Liver (tissue), 8 donors: ENCODE measurements at regions not wholly inside any gene's neighbourhood (a gene's known extent, or its start where the extent isn't known, plus 50 kb on each side); places are given as distances from the start of the nearest gene placed in this dataset.

ENCODE experiments used
- DNase-seq: peaks from one replicate; pipeline ENCODE4 v3.0.0-alpha.2; 2017; ENCODE audit warnings: low spot score
- H3K27ac ChIP-seq, 2 donors: one replicate each; pipeline ENCODE4 v1.7.0; 2013; ENCODE audit warnings: inconsistent platforms in 2 of 2, low read length in 2 of 2, control low read depth in 1 of 2, low read depth in 1 of 2, mild to moderate bottlenecking in 1 of 2
- H3K27me3 ChIP-seq, 4 donors: one replicate each; pipeline versions ENCODE4 v1.6.1 to v1.7.0; 2013; ENCODE audit warnings: low read length in 3 of 4, inconsistent platforms in 1 of 4, mild to moderate bottlenecking in 1 of 4, moderate library complexity in 1 of 4; ENCODE audit not compliant: control insufficient read depth in 4 of 4, insufficient read depth in 4 of 4
- H3K36me3 ChIP-seq, 4 donors: one replicate each; pipeline versions ENCODE4 v1.6.1 to v1.7.0; 2013; ENCODE audit warnings: low read length in 3 of 4, mild to moderate bottlenecking in 3 of 4, low read depth in 1 of 4, moderate library complexity in 1 of 4; ENCODE audit not compliant: control insufficient read depth in 4 of 4, insufficient read depth in 3 of 4
- H3K4me1 ChIP-seq, 4 donors: one replicate each; pipeline versions ENCODE4 v1.6.1 to v1.7.0; 2013; ENCODE audit warnings: low read length in 3 of 4, mild to moderate bottlenecking in 3 of 4, moderate library complexity in 1 of 4; ENCODE audit not compliant: control insufficient read depth in 4 of 4, insufficient read depth in 4 of 4
- H3K4me3 ChIP-seq, 3 donors: one replicate each; pipeline versions ENCODE4 v1.6.1 to v1.7.0; 2013; ENCODE audit warnings: low read length in 3 of 3, control low read depth in 1 of 3, low read depth in 1 of 3, mild to moderate bottlenecking in 1 of 3
- H3K9ac ChIP-seq, 2 donors: one replicate each; pipeline ENCODE4 v1.7.0; 2013; ENCODE audit warnings: low read length in 2 of 2, mild to moderate bottlenecking in 2 of 2, moderate library complexity in 2 of 2, control low read depth in 1 of 2, low read depth in 1 of 2
- H3K9me3 ChIP-seq, 4 donors: one replicate each; pipeline versions ENCODE4 v1.6.1 to v1.7.0; 2013; ENCODE audit warnings: low read length in 3 of 4; ENCODE audit not compliant: control insufficient read depth in 4 of 4
- CTCF ChIP-seq: fragments of 150-350 bp; IDR thresholded peaks from 2 replicates; pipeline ENCODE4 v1.5.1; 2017; ENCODE audit warnings: improper control_type of control experiment, low read depth, low read length; ENCODE audit not compliant: missing input control
- EGR1 ChIP-seq, 2 donors: IDR thresholded peaks; 2 replicates each; pipeline ENCODE4 v1.6.1; 2016 to 2018; ENCODE audit warnings: antibody characterized with exemption in 2 of 2, low read depth in 2 of 2
- FOXA1 ChIP-seq: IDR thresholded peaks from 2 replicates; pipeline ENCODE4 v1.6.1; 2016; ENCODE audit warnings: antibody characterized with exemption
- GABPA ChIP-seq, 2 donors: IDR thresholded peaks in 1 of 2; conservative IDR thresholded peaks in 1 of 2; 2 replicates each; pipeline ENCODE4 v1.6.1; 2016; ENCODE audit warnings: antibody characterized with exemption in 2 of 2, mild to moderate bottlenecking in 1 of 2, moderate library complexity in 1 of 2
- HNF4A ChIP-seq, 2 donors: conservative IDR thresholded peaks; 2 replicates each; pipeline ENCODE4 v1.6.1; 2016; ENCODE audit warnings: antibody characterized with exemption in 2 of 2, mild to moderate bottlenecking in 2 of 2
- HNF4G ChIP-seq: IDR thresholded peaks from 2 replicates; pipeline ENCODE4 v1.6.1; 2016; ENCODE audit warnings: antibody characterized with exemption
- JUND ChIP-seq, 2 donors: IDR thresholded peaks; 2 replicates each; pipeline ENCODE4 v1.6.1; 2016; ENCODE audit warnings: antibody characterized with exemption in 2 of 2
- MAX ChIP-seq: IDR thresholded peaks from 2 replicates; pipeline ENCODE4 v1.6.1; 2016; ENCODE audit warnings: antibody characterized with exemption
- NR2F2 ChIP-seq: IDR thresholded peaks from 2 replicates; pipeline ENCODE4 v1.6.1; 2016; ENCODE audit warnings: antibody characterized with exemption
- RAD21 ChIP-seq, 2 donors: IDR thresholded peaks; 2 replicates each; pipeline ENCODE4 v1.6.1; 2016; ENCODE audit warnings: antibody characterized with exemption in 2 of 2, mild to moderate bottlenecking in 2 of 2
- REST ChIP-seq: IDR thresholded peaks from 2 replicates; pipeline ENCODE4 v1.6.1; 2016; ENCODE audit warnings: antibody characterized with exemption, mild to moderate bottlenecking
- RXRA ChIP-seq, 2 donors: IDR thresholded peaks; 2 replicates each; pipeline ENCODE4 v1.6.1; 2017 to 2018; ENCODE audit warnings: antibody characterized with exemption in 2 of 2, mild to moderate bottlenecking in 1 of 2
- SP1 ChIP-seq: IDR thresholded peaks from 2 replicates; pipeline ENCODE4 v1.6.1; 2018; ENCODE audit warnings: antibody characterized with exemption, mild to moderate bottlenecking
- TAF1 ChIP-seq: conservative IDR thresholded peaks from 2 replicates; pipeline ENCODE4 v1.6.1; 2016; ENCODE audit warnings: antibody characterized with exemption, mild to moderate bottlenecking
- YY1 ChIP-seq: IDR thresholded peaks from 2 replicates; pipeline ENCODE4 v1.6.1; 2016; ENCODE audit warnings: antibody characterized with exemption, mild to moderate bottlenecking
- ZBTB33 ChIP-seq: IDR thresholded peaks from 2 replicates; pipeline ENCODE4 v1.6.1; 2016; ENCODE audit warnings: antibody characterized with exemption
- WGBS: extraction: QIAGEN DNeasy Blood & Tissue Kit; methylation state at CpG from one replicate; pipeline ENCODE4 v1.1.7; 2013; 5-methylcytosine and 5-hydroxymethylcytosine counted together
- donor health status: healthy.
- donor health status: healthy.
- donor health status: healthy.
- donor health status: healthy.
- donor health status: healthy.

GRCh38 chr5:8961219-8961618 is 584.7 kb downstream of the SEMA5A start:
- no peak for TF ChIP-seq REST
- no peak for TF ChIP-seq YY1
- TF ChIP-seq GABPA (IDR thresholded peaks at IDR 0.05 in 1 of 2, conservative IDR thresholded peaks at IDR 0.05 in 1 of 2): no peak
- TF ChIP-seq MAX: no peak
- TF ChIP-seq TAF1: no peak
- no peak for TF ChIP-seq CTCF
- no peak for TF ChIP-seq EGR1 (IDR thresholded peaks at IDR 0.05; ENCODE audit: low read depth in 2 of 2)
- no peak for TF ChIP-seq RAD21 (IDR thresholded peaks at IDR 0.05)
- no peak for TF ChIP-seq RXRA (IDR thresholded peaks at IDR 0.05)
- no peak for TF ChIP-seq FOXA1
- no peak for TF ChIP-seq SP1
- TF ChIP-seq NR2F2: no peak
- no peak for TF ChIP-seq HNF4G
- no peak for TF ChIP-seq JUND (IDR thresholded peaks at IDR 0.05)
- TF ChIP-seq HNF4A (conservative IDR thresholded peaks at IDR 0.05): no peak
- H3K9me3 ChIP-seq: no peaks in the 10 kb centered on the region
- no peaks in the 10 kb centered on the region for H3K4me1 ChIP-seq
- H3K9ac ChIP-seq: no peak overlapping the region
- DNase-seq: no peak
- no peak overlapping the region for H3K27ac ChIP-seq
- no peaks in the 10 kb centered on the region for H3K27me3 ChIP-seq
- WGBS: 68% methylated on average over 3 of the region's 3 CpGs
- H3K4me3 ChIP-seq: no peak overlapping the region
- no peaks in the 10 kb centered on the region for H3K36me3 ChIP-seq

GRCh38 chr5:8961956-8962355 is 583.9 kb downstream of the SEMA5A start:
- no peaks in the 10 kb centered on the region for H3K4me1 ChIP-seq
- H3K9me3 ChIP-seq: no peaks in the 10 kb centered on the region
- H3K9ac ChIP-seq: no peak overlapping the region
- H3K27me3 ChIP-seq: no peaks in the 10 kb centered on the region
- WGBS: 46% methylated on average over 4 of the region's 4 CpGs
- no peak for TF ChIP-seq ZBTB33
- no peak for TF ChIP-seq SP1
- H3K27ac ChIP-seq: no peak overlapping the region
- DNase-seq: no peak
- no peaks in the 10 kb centered on the region for H3K36me3 ChIP-seq
- H3K4me3 ChIP-seq: no peak overlapping the region
